ENCODE measurements at regions not wholly inside any gene's neighbourhood (a gene's known extent, or its start where the extent isn't known, plus 50 kb on each side); places are given as distances from the start of the nearest gene placed in this dataset.

- Histone ChIP-seq H3K4me2 (ENCODE audit: extremely low read depth, insufficient read depth, low read length) (no peak overlapping the region), H3K9ac (ENCODE audit: insufficient read depth, low read length) (no peak overlapping the region), H3K4me1 (ENCODE audit: control insufficient read depth, extremely low read depth, insufficient read depth, low read length) (no peaks in the 10 kb centered on the region), H3K36me3 (ENCODE audit: control insufficient read depth, insufficient read depth, low read length) (no peaks in the 10 kb centered on the region), H3K27ac (ENCODE audit: insufficient read depth, low read length) (no peak overlapping the region), H3K9me3 (ENCODE audit: control insufficient read depth, insufficient read depth, low read depth, low read length) (no peaks in the 10 kb centered on the region), H4K20me1 (ENCODE audit: control insufficient read depth, extremely low read depth, insufficient read depth, low read length) (no peaks in the 10 kb centered on the region), H3K79me2 (ENCODE audit: control insufficient read depth, insufficient read depth, low read length) (no peaks in the 10 kb centered on the region), H3K4me3 (replicated peaks in 1 of 4; ENCODE audit: control extremely low read depth in 1 of 4, insufficient read depth in 1 of 4, low read depth in 3 of 4, low read length in 4 of 4) (no peak overlapping the region), H2AFZ (ENCODE audit: low read length) (no peak overlapping the region), H3K27me3 (ENCODE audit: control insufficient read depth, insufficient read depth, low read length) (no peaks in the 10 kb centered on the region)
- no peak for DNase-seq (ENCODE audit: low read depth in 2 of 2)
- TF ChIP-seq EZH2 (IDR thresholded peaks at IDR 0.05; ENCODE audit: low read length, missing control alignments) (no peak), CTCF (conservative IDR thresholded peaks at IDR 0.05 in 1 of 2, IDR thresholded peaks at IDR 0.05 in 1 of 2; ENCODE audit: low read depth in 1 of 2, low read length in 2 of 2) (no peak)
Measured at GRCh38 chr6:22722913-22723312, 153.5 kb downstream of the HDGFL1 start.

GRCh38 chr6:22726966-22727365 is 157.6 kb downstream of the HDGFL1 start:
- no peak overlapping the region for H3K4me3 ChIP-seq (replicated peaks in 1 of 4; ENCODE audit: control extremely low read depth in 1 of 4, insufficient read depth in 1 of 4, low read depth in 3 of 4, low read length in 4 of 4)
- no peaks in the 10 kb centered on the region for H3K79me2 ChIP-seq (ENCODE audit: control insufficient read depth, insufficient read depth, low read length)
- no peak overlapping the region for H3K27ac ChIP-seq (ENCODE audit: insufficient read depth, low read length)
- DNase-seq (ENCODE audit: low read depth in 2 of 2): no peak
- no peaks in the 10 kb centered on the region for H3K27me3 ChIP-seq (ENCODE audit: control insufficient read depth, insufficient read depth, low read length)
- no peak overlapping the region for H2AFZ ChIP-seq (ENCODE audit: low read length)
- no peak overlapping the region for H3K4me2 ChIP-seq (ENCODE audit: extremely low read depth, insufficient read depth, low read length)
- no peaks in the 10 kb centered on the region for H4K20me1 ChIP-seq (ENCODE audit: control insufficient read depth, extremely low read depth, insufficient read depth, low read length)
- no peak for TF ChIP-seq CTCF (conservative IDR thresholded peaks at IDR 0.05 in 1 of 2, IDR thresholded peaks at IDR 0.05 in 1 of 2; ENCODE audit: low read depth in 1 of 2, low read length in 2 of 2)
- no peak for TF ChIP-seq EZH2 (IDR thresholded peaks at IDR 0.05; ENCODE audit: low read length, missing control alignments)
- H3K9ac ChIP-seq (ENCODE audit: insufficient read depth, low read length): no peak overlapping the region
- H3K36me3 ChIP-seq (ENCODE audit: control insufficient read depth, insufficient read depth, low read length): no peaks in the 10 kb centered on the region
- H3K9me3 ChIP-seq (ENCODE audit: control insufficient read depth, insufficient read depth, low read depth, low read length): no peaks in the 10 kb centered on the region
- no peaks in the 10 kb centered on the region for H3K4me1 ChIP-seq (ENCODE audit: control insufficient read depth, extremely low read depth, insufficient read depth, low read length)

GRCh38 chr6:22727710-22728109 is 158.3 kb downstream of the HDGFL1 start:
- Histone ChIP-seq H2AFZ (ENCODE audit: low read length) (peak overlapping the region; percentile 46), H3K9me3 (ENCODE audit: control insufficient read depth, insufficient read depth, low read depth, low read length) (no peaks in the 10 kb centered on the region), H3K79me2 (ENCODE audit: control insufficient read depth, insufficient read depth, low read length) (no peaks in the 10 kb centered on the region), H3K36me3 (ENCODE audit: control insufficient read depth, insufficient read depth, low read length) (no peaks in the 10 kb centered on the region), H4K20me1 (ENCODE audit: control insufficient read depth, extremely low read depth, insufficient read depth, low read length) (no peaks in the 10 kb centered on the region), H3K27ac (ENCODE audit: insufficient read depth, low read length) (no peak overlapping the region), H3K27me3 (ENCODE audit: control insufficient read depth, insufficient read depth, low read length) (no peaks in the 10 kb centered on the region), H3K4me2 (ENCODE audit: extremely low read depth, insufficient read depth, low read length) (peak overlapping the region; percentile 32), H3K4me1 (ENCODE audit: control insufficient read depth, extremely low read depth, insufficient read depth, low read length) (no peaks in the 10 kb centered on the region), H3K9ac (ENCODE audit: insufficient read depth, low read length) (no peak overlapping the region), H3K4me3 (replicated peaks in 1 of 4; ENCODE audit: control extremely low read depth in 1 of 4, insufficient read depth in 1 of 4, low read depth in 3 of 4, low read length in 4 of 4) (no peak overlapping the region)
- DNase-seq (ENCODE audit: low read depth in 2 of 2): peak; percentile 12 to 97
- TF ChIP-seq CTCF (conservative IDR thresholded peaks at IDR 0.05 in 1 of 2, IDR thresholded peaks at IDR 0.05 in 1 of 2; ENCODE audit: low read depth in 1 of 2, low read length in 2 of 2): no peak
- TF ChIP-seq EZH2 (IDR thresholded peaks at IDR 0.05; ENCODE audit: low read length, missing control alignments): no peak
